GM23338 (cell line): ENCODE measurements at regions not wholly inside any gene's neighbourhood (a gene's known extent, or its start where the extent isn't known, plus 50 kb on each side); places are given as distances from the start of the nearest gene placed in this dataset.

Source experiments
- ATAC-seq: fragments of 200-7000 bp; cut with Tn5 transposase; 3 replicates; pipeline ENCODE4 v1.9.1; 2020
- DNase-seq: peaks from one replicate; pipeline ENCODE4 v3.0.0-alpha.2; 2015; ENCODE audit warnings: low spot score
- H2AFZ ChIP-seq: fragments of 200-600 bp; sonication (generic); 2 replicates; pipeline ENCODE4 v1.8.0; 2016; ENCODE audit warnings: antibody characterized with exemption, mild to moderate bottlenecking, moderate library complexity
- H3F3A ChIP-seq: fragments of 200-600 bp; sonication (generic); replicated peaks from 2 replicates; pipeline ENCODE4 v1.8.0; 2017; ENCODE audit warnings: antibody characterized with exemption, mixed run types, low read depth
- H3K27ac ChIP-seq: fragments of 200-600 bp; sonication (generic); 2 replicates; pipeline ENCODE4 v1.6.1; 2016; ENCODE audit warnings: low read depth
- H3K27me3 ChIP-seq: fragments of 200-600 bp; sonication (generic); 2 replicates; pipeline ENCODE4 v1.8.0; 2016; ENCODE audit warnings: mild to moderate bottlenecking, mixed run types, moderate library complexity; ENCODE audit not compliant: insufficient read depth
- H3K36me3 ChIP-seq: fragments of 200-600 bp; sonication (generic); 2 replicates; pipeline ENCODE4 v1.8.0; 2016; ENCODE audit warnings: mild to moderate bottlenecking; ENCODE audit not compliant: insufficient read depth
- H3K4me1 ChIP-seq: fragments of 200-600 bp; sonication (generic); 2 replicates; pipeline ENCODE4 v1.8.0; 2016; ENCODE audit warnings: mild to moderate bottlenecking, moderate library complexity; ENCODE audit not compliant: insufficient read depth
- H3K4me2 ChIP-seq: fragments of 200-600 bp; sonication (generic); 2 replicates; pipeline ENCODE4 v1.7.1; 2017; ENCODE audit warnings: mixed run types
- H3K4me3 ChIP-seq: fragments of 200-600 bp; sonication (generic); 2 replicates; pipeline ENCODE4 v1.6.1; 2016; ENCODE audit warnings: mixed run types
- H3K79me2 ChIP-seq: fragments of 200-600 bp; sonication (generic); replicated peaks from 2 replicates; pipeline ENCODE4 v1.8.0; 2017; ENCODE audit warnings: mild to moderate bottlenecking; ENCODE audit not compliant: insufficient read depth
- H3K9me2 ChIP-seq: fragments of 200-600 bp; sonication (generic); 2 replicates; pipeline ENCODE4 v1.8.0; 2017; ENCODE audit not compliant: insufficient read depth
- H4K20me1 ChIP-seq: fragments of 200-600 bp; sonication (generic); replicated peaks from 2 replicates; pipeline ENCODE4 v1.8.0; 2017; ENCODE audit warnings: mild to moderate bottlenecking; ENCODE audit not compliant: insufficient read depth
- H3K27ac Mint-ChIP-seq: 2 replicates; pipeline ENCODE4 v1.8.0; 2020; ENCODE audit warnings: inconsistent platforms, mild to moderate bottlenecking, moderate library complexity, mixed read lengths
- H3K27me3 Mint-ChIP-seq: 3 replicates; pipeline ENCODE4 v1.8.0; 2022; ENCODE audit warnings: low read depth, mild to moderate bottlenecking, moderate library complexity, mixed read lengths, inconsistent platforms; ENCODE audit not compliant: insufficient read depth, poor library complexity
- H3K36me3 Mint-ChIP-seq: 3 replicates; pipeline ENCODE4 v1.8.0; 2021; ENCODE audit warnings: low read depth, mild to moderate bottlenecking, inconsistent platforms, moderate library complexity, mixed read lengths
- H3K4me1 Mint-ChIP-seq: 3 replicates; pipeline ENCODE4 v1.8.0; 2020; ENCODE audit warnings: mild to moderate bottlenecking, inconsistent platforms, mixed read lengths
- H3K4me3 Mint-ChIP-seq: 3 replicates; pipeline ENCODE4 v1.8.0; 2021; ENCODE audit warnings: moderate library complexity, mild to moderate bottlenecking, inconsistent platforms, mixed read lengths
- H3K9me3 Mint-ChIP-seq: 3 replicates; pipeline ENCODE4 v1.8.0; 2020; ENCODE audit warnings: moderate library complexity, mild to moderate bottlenecking, inconsistent platforms, mixed read lengths
- CREB1 ChIP-seq: fragments of 250-450 bp; sonication (Bioruptor Pico); IDR thresholded peaks from 2 replicates; pipeline ENCODE4 v1.5.0; 2020; ENCODE audit warnings: low read depth, mild to moderate bottlenecking, moderate library complexity
- EZH2phosphoT487 ChIP-seq: fragments of 200-600 bp; sonication (generic); IDR thresholded peaks from one replicate; pipeline ENCODE4 v1.8.1; 2018; ENCODE audit warnings: antibody characterized with exemption; ENCODE audit not compliant: unreplicated experiment
- JUNB ChIP-seq: IDR thresholded peaks from one replicate; pipeline ENCODE4 v1.6.1; 2016; ENCODE audit warnings: antibody characterized with exemption; ENCODE audit not compliant: unreplicated experiment
- NANOG ChIP-seq: IDR thresholded peaks from 2 replicates; pipeline ENCODE4 v1.6.1; 2016; ENCODE audit warnings: antibody characterized with exemption, borderline replicate concordance
- POLR2AphosphoS5 ChIP-seq: IDR thresholded peaks from 2 replicates; pipeline ENCODE4 v1.6.1; 2016; ENCODE audit warnings: antibody characterized with exemption, low read depth
- STAT1 ChIP-seq: IDR thresholded peaks from one replicate; pipeline ENCODE4 v1.6.1; 2016; ENCODE audit warnings: antibody characterized with exemption; ENCODE audit not compliant: unreplicated experiment
- TF ChIP-seq, protein P1 (sequence below): IDR thresholded peaks from 2 replicates; pipeline ENCODE4 v1.6.1; 2016; ENCODE audit warnings: antibody characterized with exemption
- TF ChIP-seq, protein P2 (sequence below): IDR thresholded peaks from one replicate; pipeline ENCODE4 v1.6.1; 2018; ENCODE audit warnings: antibody characterized with exemption; ENCODE audit not compliant: unreplicated experiment
- TF ChIP-seq, protein P3 (sequence below): fragments of 250-450 bp; sonication (Bioruptor Pico); IDR thresholded peaks from 2 replicates; pipeline ENCODE4 v1.5.0; 2020; ENCODE audit warnings: mild to moderate bottlenecking, moderate library complexity

DNA sequence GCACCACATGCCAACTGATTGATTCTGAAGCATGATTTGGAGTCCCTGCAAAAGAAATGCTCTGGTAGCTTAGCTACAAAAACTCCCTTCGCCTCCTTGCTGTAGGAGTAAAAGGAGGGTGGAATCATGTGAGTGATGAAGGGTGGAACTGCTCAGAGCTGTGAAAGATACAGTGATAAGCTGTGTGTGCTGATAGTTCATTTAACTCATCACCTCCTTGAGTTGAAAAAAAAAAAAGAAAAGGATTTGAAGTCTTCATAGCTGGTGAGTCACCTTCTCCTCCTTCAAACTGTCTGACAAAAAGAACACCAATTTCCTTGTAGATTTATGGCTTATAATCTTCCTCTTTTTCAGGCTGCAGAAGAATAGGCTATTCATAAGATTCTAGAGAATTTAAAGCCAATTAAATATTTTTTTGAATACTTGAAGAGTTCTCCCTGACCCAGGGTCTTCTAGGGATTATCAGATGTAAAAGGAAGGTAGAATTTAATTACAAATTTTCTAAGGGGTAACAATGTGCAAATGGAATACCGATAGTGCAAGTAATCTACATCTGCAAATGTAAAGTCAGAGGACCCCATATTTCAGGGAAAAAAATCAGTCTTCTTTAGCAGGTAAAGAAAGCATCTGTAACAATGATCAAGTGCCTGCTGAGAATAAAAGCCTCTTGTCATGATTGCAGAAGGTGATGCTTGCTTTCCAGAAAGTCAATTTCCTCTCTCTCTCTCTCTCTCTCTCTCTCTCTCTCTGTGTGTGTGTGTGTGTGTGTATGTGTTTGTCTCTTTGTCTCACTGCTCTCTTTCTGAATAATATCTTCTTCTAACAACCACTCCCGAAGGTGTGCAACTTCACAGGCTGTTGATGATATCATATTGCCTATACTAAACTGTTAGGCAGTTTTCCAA, 208.8 kb upstream of the VEGFC start:
- TF ChIP-seq STAT1: no peak
- TF ChIP-seq, protein P1, sequence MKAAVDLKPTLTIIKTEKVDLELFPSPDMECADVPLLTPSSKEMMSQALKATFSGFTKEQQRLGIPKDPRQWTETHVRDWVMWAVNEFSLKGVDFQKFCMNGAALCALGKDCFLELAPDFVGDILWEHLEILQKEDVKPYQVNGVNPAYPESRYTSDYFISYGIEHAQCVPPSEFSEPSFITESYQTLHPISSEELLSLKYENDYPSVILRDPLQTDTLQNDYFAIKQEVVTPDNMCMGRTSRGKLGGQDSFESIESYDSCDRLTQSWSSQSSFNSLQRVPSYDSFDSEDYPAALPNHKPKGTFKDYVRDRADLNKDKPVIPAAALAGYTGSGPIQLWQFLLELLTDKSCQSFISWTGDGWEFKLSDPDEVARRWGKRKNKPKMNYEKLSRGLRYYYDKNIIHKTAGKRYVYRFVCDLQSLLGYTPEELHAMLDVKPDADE: no peak
- TF ChIP-seq NANOG: no peak
- TF ChIP-seq, protein P2, sequence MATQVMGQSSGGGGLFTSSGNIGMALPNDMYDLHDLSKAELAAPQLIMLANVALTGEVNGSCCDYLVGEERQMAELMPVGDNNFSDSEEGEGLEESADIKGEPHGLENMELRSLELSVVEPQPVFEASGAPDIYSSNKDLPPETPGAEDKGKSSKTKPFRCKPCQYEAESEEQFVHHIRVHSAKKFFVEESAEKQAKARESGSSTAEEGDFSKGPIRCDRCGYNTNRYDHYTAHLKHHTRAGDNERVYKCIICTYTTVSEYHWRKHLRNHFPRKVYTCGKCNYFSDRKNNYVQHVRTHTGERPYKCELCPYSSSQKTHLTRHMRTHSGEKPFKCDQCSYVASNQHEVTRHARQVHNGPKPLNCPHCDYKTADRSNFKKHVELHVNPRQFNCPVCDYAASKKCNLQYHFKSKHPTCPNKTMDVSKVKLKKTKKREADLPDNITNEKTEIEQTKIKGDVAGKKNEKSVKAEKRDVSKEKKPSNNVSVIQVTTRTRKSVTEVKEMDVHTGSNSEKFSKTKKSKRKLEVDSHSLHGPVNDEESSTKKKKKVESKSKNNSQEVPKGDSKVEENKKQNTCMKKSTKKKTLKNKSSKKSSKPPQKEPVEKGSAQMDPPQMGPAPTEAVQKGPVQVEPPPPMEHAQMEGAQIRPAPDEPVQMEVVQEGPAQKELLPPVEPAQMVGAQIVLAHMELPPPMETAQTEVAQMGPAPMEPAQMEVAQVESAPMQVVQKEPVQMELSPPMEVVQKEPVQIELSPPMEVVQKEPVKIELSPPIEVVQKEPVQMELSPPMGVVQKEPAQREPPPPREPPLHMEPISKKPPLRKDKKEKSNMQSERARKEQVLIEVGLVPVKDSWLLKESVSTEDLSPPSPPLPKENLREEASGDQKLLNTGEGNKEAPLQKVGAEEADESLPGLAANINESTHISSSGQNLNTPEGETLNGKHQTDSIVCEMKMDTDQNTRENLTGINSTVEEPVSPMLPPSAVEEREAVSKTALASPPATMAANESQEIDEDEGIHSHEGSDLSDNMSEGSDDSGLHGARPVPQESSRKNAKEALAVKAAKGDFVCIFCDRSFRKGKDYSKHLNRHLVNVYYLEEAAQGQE: no peak
- no peak for TF ChIP-seq EZH2phosphoT487
- no peak for TF ChIP-seq CREB1 (CRISPR knock-in tag)
- TF ChIP-seq POLR2AphosphoS5: no peak
- TF ChIP-seq, protein P3, sequence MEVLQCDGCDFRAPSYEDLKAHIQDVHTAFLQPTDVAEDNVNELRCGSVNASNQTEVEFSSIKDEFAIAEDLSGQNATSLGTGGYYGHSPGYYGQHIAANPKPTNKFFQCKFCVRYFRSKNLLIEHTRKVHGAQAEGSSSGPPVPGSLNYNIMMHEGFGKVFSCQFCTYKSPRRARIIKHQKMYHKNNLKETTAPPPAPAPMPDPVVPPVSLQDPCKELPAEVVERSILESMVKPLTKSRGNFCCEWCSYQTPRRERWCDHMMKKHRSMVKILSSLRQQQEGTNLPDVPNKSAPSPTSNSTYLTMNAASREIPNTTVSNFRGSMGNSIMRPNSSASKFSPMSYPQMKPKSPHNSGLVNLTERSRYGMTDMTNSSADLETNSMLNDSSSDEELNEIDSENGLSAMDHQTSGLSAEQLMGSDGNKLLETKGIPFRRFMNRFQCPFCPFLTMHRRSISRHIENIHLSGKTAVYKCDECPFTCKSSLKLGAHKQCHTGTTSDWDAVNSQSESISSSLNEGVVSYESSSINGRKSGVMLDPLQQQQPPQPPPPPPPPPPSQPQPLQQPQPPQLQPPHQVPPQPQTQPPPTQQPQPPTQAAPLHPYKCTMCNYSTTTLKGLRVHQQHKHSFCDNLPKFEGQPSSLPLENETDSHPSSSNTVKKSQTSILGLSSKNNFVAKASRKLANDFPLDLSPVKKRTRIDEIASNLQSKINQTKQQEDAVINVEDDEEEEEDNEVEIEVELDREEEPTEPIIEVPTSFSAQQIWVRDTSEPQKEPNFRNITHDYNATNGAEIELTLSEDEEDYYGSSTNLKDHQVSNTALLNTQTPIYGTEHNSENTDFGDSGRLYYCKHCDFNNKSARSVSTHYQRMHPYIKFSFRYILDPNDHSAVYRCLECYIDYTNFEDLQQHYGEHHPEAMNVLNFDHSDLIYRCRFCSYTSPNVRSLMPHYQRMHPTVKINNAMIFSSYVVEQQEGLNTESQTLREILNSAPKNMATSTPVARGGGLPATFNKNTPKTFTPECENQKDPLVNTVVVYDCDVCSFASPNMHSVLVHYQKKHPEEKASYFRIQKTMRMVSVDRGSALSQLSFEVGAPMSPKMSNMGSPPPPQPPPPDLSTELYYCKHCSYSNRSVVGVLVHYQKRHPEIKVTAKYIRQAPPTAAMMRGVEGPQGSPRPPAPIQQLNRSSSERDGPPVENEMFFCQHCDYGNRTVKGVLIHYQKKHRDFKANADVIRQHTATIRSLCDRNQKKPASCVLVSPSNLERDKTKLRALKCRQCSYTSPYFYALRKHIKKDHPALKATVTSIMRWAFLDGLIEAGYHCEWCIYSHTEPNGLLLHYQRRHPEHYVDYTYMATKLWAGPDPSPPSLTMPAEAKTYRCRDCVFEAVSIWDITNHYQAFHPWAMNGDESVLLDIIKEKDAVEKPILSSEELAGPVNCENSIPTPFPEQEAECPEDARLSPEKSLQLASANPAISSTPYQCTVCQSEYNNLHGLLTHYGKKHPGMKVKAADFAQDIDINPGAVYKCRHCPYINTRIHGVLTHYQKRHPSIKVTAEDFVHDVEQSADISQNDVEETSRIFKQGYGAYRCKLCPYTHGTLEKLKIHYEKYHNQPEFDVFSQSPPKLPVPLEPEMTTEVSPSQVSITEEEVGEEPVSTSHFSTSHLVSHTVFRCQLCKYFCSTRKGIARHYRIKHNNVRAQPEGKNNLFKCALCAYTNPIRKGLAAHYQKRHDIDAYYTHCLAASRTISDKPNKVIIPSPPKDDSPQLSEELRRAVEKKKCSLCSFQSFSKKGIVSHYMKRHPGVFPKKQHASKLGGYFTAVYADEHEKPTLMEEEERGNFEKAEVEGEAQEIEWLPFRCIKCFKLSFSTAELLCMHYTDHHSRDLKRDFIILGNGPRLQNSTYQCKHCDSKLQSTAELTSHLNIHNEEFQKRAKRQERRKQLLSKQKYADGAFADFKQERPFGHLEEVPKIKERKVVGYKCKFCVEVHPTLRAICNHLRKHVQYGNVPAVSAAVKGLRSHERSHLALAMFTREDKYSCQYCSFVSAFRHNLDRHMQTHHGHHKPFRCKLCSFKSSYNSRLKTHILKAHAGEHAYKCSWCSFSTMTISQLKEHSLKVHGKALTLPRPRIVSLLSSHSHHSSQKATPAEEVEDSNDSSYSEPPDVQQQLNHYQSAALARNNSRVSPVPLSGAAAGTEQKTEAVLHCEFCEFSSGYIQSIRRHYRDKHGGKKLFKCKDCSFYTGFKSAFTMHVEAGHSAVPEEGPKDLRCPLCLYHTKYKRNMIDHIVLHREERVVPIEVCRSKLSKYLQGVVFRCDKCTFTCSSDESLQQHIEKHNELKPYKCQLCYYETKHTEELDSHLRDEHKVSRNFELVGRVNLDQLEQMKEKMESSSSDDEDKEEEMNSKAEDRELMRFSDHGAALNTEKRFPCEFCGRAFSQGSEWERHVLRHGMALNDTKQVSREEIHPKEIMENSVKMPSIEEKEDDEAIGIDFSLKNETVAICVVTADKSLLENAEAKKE (CRISPR knock-in tag): no peak
- TF ChIP-seq JUNB: no peak
- no peaks in the 10 kb centered on the region for H3K4me1 ChIP-seq
- ATAC-seq: no peak
- no peaks in the 10 kb centered on the region for H3F3A ChIP-seq
- H3K27me3 ChIP-seq: no peaks in the 10 kb centered on the region
- Mint-ChIP-seq H3K9me3 (no peaks in the 10 kb centered on the region), H3K27ac (peak overlapping the region; percentile 7; the same call in 1 of the 2 replicates), H3K4me1 (peaks cover 2% of the 10 kb centered on the region; the same call in 2 of the 3 replicates), H3K27me3 (no peaks in the 10 kb centered on the region), H3K36me3 (no peaks in the 10 kb centered on the region), H3K4me3 (no peak overlapping the region)
- no peak overlapping the region for H3K4me2 ChIP-seq
- H3K79me2 ChIP-seq: no peaks in the 10 kb centered on the region
- no peaks in the 10 kb centered on the region for H3K9me2 ChIP-seq
- H3K27ac ChIP-seq: no peak overlapping the region
- no peak overlapping the region for H3K4me3 ChIP-seq
- H2AFZ ChIP-seq: no peak overlapping the region
- no peaks in the 10 kb centered on the region for H3K36me3 ChIP-seq
- no peaks in the 10 kb centered on the region for H4K20me1 ChIP-seq
- no peak for DNase-seq
